ENCODE measurements at regions not wholly inside any gene's neighbourhood (a gene's known extent, or its start where the extent isn't known, plus 50 kb on each side); places are given as distances from the start of the nearest gene placed in this dataset.

DNA sequence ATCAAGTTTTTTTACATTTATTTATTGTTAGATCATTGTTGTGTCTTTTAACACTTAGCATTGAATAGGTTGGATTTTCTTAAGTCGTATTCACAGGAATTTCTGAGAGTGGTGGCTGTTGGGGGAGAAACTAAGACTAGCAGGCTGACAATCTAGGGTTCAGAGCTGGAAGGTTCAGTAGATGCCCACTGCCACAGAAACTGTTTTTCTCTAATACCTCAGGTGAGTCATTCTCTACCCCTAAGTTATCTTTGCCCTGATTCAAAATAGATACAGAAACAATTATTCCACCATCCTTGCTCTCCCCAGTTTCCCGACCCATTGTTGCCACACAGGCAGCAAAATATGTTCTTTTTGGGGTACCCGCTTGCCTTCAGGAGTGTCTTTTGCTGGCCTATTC, 870.8 kb upstream of the ID2 start:
- TF ChIP-seq, protein P1, sequence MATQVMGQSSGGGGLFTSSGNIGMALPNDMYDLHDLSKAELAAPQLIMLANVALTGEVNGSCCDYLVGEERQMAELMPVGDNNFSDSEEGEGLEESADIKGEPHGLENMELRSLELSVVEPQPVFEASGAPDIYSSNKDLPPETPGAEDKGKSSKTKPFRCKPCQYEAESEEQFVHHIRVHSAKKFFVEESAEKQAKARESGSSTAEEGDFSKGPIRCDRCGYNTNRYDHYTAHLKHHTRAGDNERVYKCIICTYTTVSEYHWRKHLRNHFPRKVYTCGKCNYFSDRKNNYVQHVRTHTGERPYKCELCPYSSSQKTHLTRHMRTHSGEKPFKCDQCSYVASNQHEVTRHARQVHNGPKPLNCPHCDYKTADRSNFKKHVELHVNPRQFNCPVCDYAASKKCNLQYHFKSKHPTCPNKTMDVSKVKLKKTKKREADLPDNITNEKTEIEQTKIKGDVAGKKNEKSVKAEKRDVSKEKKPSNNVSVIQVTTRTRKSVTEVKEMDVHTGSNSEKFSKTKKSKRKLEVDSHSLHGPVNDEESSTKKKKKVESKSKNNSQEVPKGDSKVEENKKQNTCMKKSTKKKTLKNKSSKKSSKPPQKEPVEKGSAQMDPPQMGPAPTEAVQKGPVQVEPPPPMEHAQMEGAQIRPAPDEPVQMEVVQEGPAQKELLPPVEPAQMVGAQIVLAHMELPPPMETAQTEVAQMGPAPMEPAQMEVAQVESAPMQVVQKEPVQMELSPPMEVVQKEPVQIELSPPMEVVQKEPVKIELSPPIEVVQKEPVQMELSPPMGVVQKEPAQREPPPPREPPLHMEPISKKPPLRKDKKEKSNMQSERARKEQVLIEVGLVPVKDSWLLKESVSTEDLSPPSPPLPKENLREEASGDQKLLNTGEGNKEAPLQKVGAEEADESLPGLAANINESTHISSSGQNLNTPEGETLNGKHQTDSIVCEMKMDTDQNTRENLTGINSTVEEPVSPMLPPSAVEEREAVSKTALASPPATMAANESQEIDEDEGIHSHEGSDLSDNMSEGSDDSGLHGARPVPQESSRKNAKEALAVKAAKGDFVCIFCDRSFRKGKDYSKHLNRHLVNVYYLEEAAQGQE (IDR thresholded peaks at IDR 0.05; ENCODE audit: borderline replicate concordance) = no peak
- TF ChIP-seq TAF1 (IDR thresholded peaks at IDR 0.05; ENCODE audit: low read depth) (no peak), MXI1 (conservative IDR thresholded peaks at IDR 0.05; ENCODE audit: poor library complexity, severe bottlenecking) (no peak), SMC3 (conservative IDR thresholded peaks at IDR 0.05; ENCODE audit: poor library complexity) (no peak), EP300 (conservative IDR thresholded peaks at IDR 0.05; ENCODE audit: poor library complexity, severe bottlenecking) (no peak), POLR2AphosphoS5 (IDR thresholded peaks at IDR 0.05) (no peak), RAD21 (conservative IDR thresholded peaks at IDR 0.05) (no peak), EZH2 (IDR thresholded peaks at IDR 0.05; ENCODE audit: borderline replicate concordance, insufficient read depth, low read length, poor library complexity, severe bottlenecking) (no peak)
- TF ChIP-seq, protein P2, sequence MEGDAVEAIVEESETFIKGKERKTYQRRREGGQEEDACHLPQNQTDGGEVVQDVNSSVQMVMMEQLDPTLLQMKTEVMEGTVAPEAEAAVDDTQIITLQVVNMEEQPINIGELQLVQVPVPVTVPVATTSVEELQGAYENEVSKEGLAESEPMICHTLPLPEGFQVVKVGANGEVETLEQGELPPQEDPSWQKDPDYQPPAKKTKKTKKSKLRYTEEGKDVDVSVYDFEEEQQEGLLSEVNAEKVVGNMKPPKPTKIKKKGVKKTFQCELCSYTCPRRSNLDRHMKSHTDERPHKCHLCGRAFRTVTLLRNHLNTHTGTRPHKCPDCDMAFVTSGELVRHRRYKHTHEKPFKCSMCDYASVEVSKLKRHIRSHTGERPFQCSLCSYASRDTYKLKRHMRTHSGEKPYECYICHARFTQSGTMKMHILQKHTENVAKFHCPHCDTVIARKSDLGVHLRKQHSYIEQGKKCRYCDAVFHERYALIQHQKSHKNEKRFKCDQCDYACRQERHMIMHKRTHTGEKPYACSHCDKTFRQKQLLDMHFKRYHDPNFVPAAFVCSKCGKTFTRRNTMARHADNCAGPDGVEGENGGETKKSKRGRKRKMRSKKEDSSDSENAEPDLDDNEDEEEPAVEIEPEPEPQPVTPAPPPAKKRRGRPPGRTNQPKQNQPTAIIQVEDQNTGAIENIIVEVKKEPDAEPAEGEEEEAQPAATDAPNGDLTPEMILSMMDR (IDR thresholded peaks at IDR 0.05; ENCODE audit: poor library complexity, severe bottlenecking) = no peak
- H2AFZ ChIP-seq (ENCODE audit: low read depth, low read length) = no peak overlapping the region
- H3K9me2 ChIP-seq (ENCODE audit: insufficient read depth, low read length) = no peaks in the 10 kb centered on the region
- H3K36me3 ChIP-seq (ENCODE audit: insufficient read depth, low read length) = no peaks in the 10 kb centered on the region
- no peaks in the 10 kb centered on the region for H4K20me1 ChIP-seq (ENCODE audit: insufficient read depth)
- no peak overlapping the region for H3K4me3 ChIP-seq (ENCODE audit: low read length)
- no peaks in the 10 kb centered on the region for H3K27me3 ChIP-seq (ENCODE audit: insufficient read depth, low read depth, low read length)
- no peak overlapping the region for H3K27ac ChIP-seq (ENCODE audit: low read length)
- peaks cover 6% of the 10 kb centered on the region for H3K9me3 ChIP-seq (ENCODE audit: low read length)
- no peak overlapping the region for H3K4me2 ChIP-seq (ENCODE audit: low read length)
- no peak overlapping the region for H3K9ac ChIP-seq (ENCODE audit: low read length)
- H3K79me2 ChIP-seq (replicated peaks; ENCODE audit: insufficient read depth, low read length) = no peaks in the 10 kb centered on the region
- H3F3A ChIP-seq (ENCODE audit: insufficient read depth, low read length, poor library complexity, severe bottlenecking) = no peaks in the 10 kb centered on the region

DNA sequence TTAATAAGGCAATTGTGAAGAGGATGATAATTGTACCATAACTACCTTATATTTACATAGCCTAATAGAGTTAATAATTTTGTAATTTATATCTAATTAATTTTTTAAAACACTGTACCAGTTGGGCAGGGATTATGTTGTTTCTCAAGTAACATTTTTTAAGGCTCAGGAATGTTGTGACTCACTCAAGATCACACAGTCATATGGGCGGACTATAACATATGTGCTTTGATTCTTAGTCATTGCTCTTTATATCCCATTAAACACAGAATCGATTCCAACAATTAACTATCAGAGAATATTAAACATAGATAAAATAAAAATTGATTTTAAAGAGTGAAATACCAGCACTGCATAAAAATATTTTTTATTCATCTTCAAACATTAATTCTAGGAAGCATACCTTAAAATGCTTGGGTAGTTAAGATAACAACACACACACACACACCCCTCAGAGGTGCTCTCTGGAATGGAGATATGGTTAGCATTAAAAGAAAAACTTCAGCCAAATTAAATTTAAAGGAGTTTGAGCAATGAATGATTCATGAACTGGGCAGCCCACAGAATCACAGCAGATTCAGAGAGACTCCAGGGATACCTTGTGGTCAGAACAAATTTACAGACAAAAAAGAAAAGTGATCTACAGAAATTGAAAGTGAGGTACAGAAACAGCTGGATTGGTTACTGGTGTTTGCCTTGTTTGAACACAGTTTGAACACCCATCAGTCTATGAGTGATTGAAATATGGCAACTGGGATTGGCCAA, 869.4 kb upstream of the ID2 start:
- Histone ChIP-seq H3K4me2 (ENCODE audit: low read length) (no peak overlapping the region), H4K20me1 (ENCODE audit: insufficient read depth) (no peaks in the 10 kb centered on the region), H3K4me3 (ENCODE audit: low read length) (no peak overlapping the region), H3K36me3 (ENCODE audit: insufficient read depth, low read length) (no peaks in the 10 kb centered on the region), H3K27me3 (ENCODE audit: insufficient read depth, low read depth, low read length) (no peaks in the 10 kb centered on the region), H3K79me2 (replicated peaks; ENCODE audit: insufficient read depth, low read length) (no peaks in the 10 kb centered on the region), H3K9me2 (ENCODE audit: insufficient read depth, low read length) (no peaks in the 10 kb centered on the region), H3K9me3 (ENCODE audit: low read length) (no peaks in the 10 kb centered on the region), H3K27ac (ENCODE audit: low read length) (no peak overlapping the region), H2AFZ (ENCODE audit: low read depth, low read length) (no peak overlapping the region), H3K9ac (ENCODE audit: low read length) (no peak overlapping the region), H3F3A (ENCODE audit: insufficient read depth, low read length, poor library complexity, severe bottlenecking) (no peaks in the 10 kb centered on the region)
- no peak for TF ChIP-seq SMC3 (conservative IDR thresholded peaks at IDR 0.05; ENCODE audit: poor library complexity)
- no peak for TF ChIP-seq POLR2AphosphoS5 (IDR thresholded peaks at IDR 0.05)
- no peak for TF ChIP-seq EZH2 (IDR thresholded peaks at IDR 0.05; ENCODE audit: borderline replicate concordance, insufficient read depth, low read length, poor library complexity, severe bottlenecking)
- TF ChIP-seq, protein P1 (IDR thresholded peaks at IDR 0.05; ENCODE audit: borderline replicate concordance) = no peak
- TF ChIP-seq EP300 (conservative IDR thresholded peaks at IDR 0.05; ENCODE audit: poor library complexity, severe bottlenecking) = no peak
- TF ChIP-seq RAD21 (conservative IDR thresholded peaks at IDR 0.05) = no peak

Measured in neural cell (in vitro differentiated cells).